HG02610 (cell line): ENCODE measurements at regions not wholly inside any gene's neighbourhood (a gene's known extent, or its start where the extent isn't known, plus 50 kb on each side); places are given as distances from the start of the nearest gene placed in this dataset.

Source experiments
- ATAC-seq: cut with Tn5 transposase; IDR thresholded peaks from one replicate; pipeline ENCODE4 v1.9.1; 2021; ENCODE audit warnings: mild to moderate bottlenecking, moderate library complexity; ENCODE audit not compliant: unreplicated experiment

GRCh38 chr5:124398460-124398859, 348.0 kb downstream of the ZNF608 start:
- ATAC-seq = no peak

GRCh38 chr5:124397317-124397716, 349.1 kb downstream of the ZNF608 start:
- no peak for ATAC-seq

GRCh38 chr5:124395926-124396325, 350.5 kb downstream of the ZNF608 start:
- no peak for ATAC-seq

GRCh38 chr5:124395287-124395686, 351.2 kb downstream of the ZNF608 start:
- ATAC-seq = no peak

- no peak for ATAC-seq
Observed at GRCh38 chr5:124394700-124395245, 351.7 kb downstream of the ZNF608 start.

- no peak for ATAC-seq
Observed at GRCh38 chr5:124393584-124394379, 352.7 kb downstream of the ZNF608 start.

GRCh38 chr5:124383693-124384092, 362.7 kb downstream of the ZNF608 start:
- ATAC-seq = no peak

GRCh38 chr5:124377386-124377785, 369.1 kb downstream of the ZNF608 start:
- no peak for ATAC-seq

- ATAC-seq = no peak
Observed at GRCh38 chr5:124373883-124374282, 372.6 kb downstream of the ZNF608 start.

GRCh38 chr5:124372457-124372856, 374.0 kb downstream of the ZNF608 start:
- ATAC-seq = no peak

- ATAC-seq = no peak
Observed at GRCh38 chr5:124371111-124371706, 375.2 kb downstream of the ZNF608 start.

GRCh38 chr5:124370601-124371000, 375.8 kb downstream of the ZNF608 start:
- ATAC-seq = no peak

GRCh38 chr5:124365361-124365801, 381.1 kb downstream of the ZNF608 start:
- no peak for ATAC-seq

GRCh38 chr5:124355928-124356327, 390.5 kb downstream of the ZNF608 start:
- no peak for ATAC-seq

GRCh38 chr5:124353016-124353415, 393.4 kb downstream of the ZNF608 start:
- no peak for ATAC-seq

- peak; percentile 49 for ATAC-seq
Observed at GRCh38 chr5:124352312-124352711, 394.1 kb downstream of the ZNF608 start.

- ATAC-seq = no peak
Observed at GRCh38 chr5:124349931-124350330, 396.5 kb downstream of the ZNF608 start.

- peak; percentile 74 for ATAC-seq
Observed at GRCh38 chr5:124343451-124343867, 403.0 kb downstream of the ZNF608 start.

GRCh38 chr5:124342986-124343385, 403.5 kb downstream of the ZNF608 start:
- ATAC-seq = no peak

- no peak for ATAC-seq
Observed at GRCh38 chr5:124342584-124342983, 403.9 kb downstream of the ZNF608 start.

GRCh38 chr5:124342027-124342471, 404.4 kb downstream of the ZNF608 start:
- ATAC-seq = no peak
